ENCODE measurements at regions not wholly inside any gene's neighbourhood (a gene's known extent, or its start where the extent isn't known, plus 50 kb on each side); places are given as distances from the start of the nearest gene placed in this dataset.

DNA sequence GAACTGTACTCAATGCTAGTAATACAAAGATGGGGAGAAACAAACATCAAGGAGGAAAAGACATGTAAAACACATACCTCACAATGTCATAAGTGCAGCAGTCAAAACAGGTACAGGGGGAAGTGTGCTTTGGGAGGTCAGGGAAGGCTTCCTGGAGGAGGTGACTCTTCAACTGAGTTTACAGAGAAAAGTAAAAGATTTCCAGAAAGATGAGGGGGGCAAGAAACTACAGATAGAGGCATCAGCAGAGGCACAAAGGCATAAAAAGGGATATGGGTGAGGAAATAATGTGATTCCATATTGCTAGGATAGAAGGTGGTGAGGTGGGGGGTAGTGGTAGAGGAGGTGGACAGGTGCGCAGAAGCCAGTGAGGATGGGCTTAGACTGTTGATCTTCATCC lies 95.0 kb downstream of the LSM5 start:
- TF ChIP-seq, protein P1, sequence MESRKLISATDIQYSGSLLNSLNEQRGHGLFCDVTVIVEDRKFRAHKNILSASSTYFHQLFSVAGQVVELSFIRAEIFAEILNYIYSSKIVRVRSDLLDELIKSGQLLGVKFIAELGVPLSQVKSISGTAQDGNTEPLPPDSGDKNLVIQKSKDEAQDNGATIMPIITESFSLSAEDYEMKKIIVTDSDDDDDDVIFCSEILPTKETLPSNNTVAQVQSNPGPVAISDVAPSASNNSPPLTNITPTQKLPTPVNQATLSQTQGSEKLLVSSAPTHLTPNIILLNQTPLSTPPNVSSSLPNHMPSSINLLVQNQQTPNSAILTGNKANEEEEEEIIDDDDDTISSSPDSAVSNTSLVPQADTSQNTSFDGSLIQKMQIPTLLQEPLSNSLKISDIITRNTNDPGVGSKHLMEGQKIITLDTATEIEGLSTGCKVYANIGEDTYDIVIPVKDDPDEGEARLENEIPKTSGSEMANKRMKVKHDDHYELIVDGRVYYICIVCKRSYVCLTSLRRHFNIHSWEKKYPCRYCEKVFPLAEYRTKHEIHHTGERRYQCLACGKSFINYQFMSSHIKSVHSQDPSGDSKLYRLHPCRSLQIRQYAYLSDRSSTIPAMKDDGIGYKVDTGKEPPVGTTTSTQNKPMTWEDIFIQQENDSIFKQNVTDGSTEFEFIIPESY (IDR thresholded peaks at IDR 0.05), result no peak
- TF ChIP-seq LARP7 (IDR thresholded peaks at IDR 0.05) (no peak), SRF (IDR thresholded peaks at IDR 0.05; ENCODE audit: low read depth in 2 of 2, low read length in 2 of 2) (no peak), POLR2AphosphoS5 (IDR thresholded peaks at IDR 0.05; ENCODE audit: low read length) (no peak), FOXM1 (IDR thresholded peaks at IDR 0.05; ENCODE audit: low read depth, low read length) (no peak), SUZ12 (IDR thresholded peaks at IDR 0.05; ENCODE audit: unreplicated experiment) (no peak)
